Frontal cortex (tissue), 3 donors: ENCODE measurements at regions not wholly inside any gene's neighbourhood (a gene's known extent, or its start where the extent isn't known, plus 50 kb on each side); places are given as distances from the start of the nearest gene placed in this dataset.
"Not testable (repeated sequence)": the region's sequence is repeated elsewhere in the genome, so short reads cannot be mapped to it uniquely, and the experiment has no call there.

Experiments
- DNase-seq, 2 donors: peaks; one replicate each; pipeline ENCODE4 v3.0.0; 2012; ENCODE audit warnings: low spot score in 2 of 2
- FAIRE-seq: peaks from 2 replicates; lab custom pipeline; 2012; peaks lifted over from hg19 to GRCh38; lab: Jason Lieb, UNC
- donor health status: control.
- donor health status: control.
- donor health status: control.

- FAIRE-seq (no peak), DNase-seq (no peak)
Observed at GRCh38 chr13:27327633-27328032, 57.0 kb downstream of the RASL11A start.

- FAIRE-seq: no peak
- no peak for DNase-seq
Observed at GRCh38 chr13:27329210-27329609, 58.6 kb downstream of the RASL11A start.

GRCh38 chr13:27334774-27335435, 64.3 kb downstream of the RASL11A start:
- FAIRE-seq (no peak), DNase-seq (no peak)

- no peak for DNase-seq
- no peak for FAIRE-seq
Observed at GRCh38 chr13:27336014-27336673, 65.5 kb downstream of the RASL11A start.

- DNase-seq (no peak), FAIRE-seq (no peak)
Observed at GRCh38 chr13:27338207-27338606, 67.6 kb downstream of the RASL11A start.

- DNase-seq: no peak
- no peak for FAIRE-seq
Observed at GRCh38 chr13:27338816-27339215, 68.2 kb downstream of the RASL11A start.

- FAIRE-seq (no peak), DNase-seq (no peak)
Observed at GRCh38 chr13:27339299-27339698, 68.7 kb downstream of the RASL11A start.

GRCh38 chr13:27341616-27342015, 71.0 kb downstream of the RASL11A start:
- FAIRE-seq: no peak

GRCh38 chr13:27347211-27347772, 76.7 kb downstream of the RASL11A start:
- DNase-seq: no peak
- no peak for FAIRE-seq

More at GRCh38 chr13:27341616-27342015, 71.0 kb downstream of the RASL11A start:
- no peak for DNase-seq

- DNase-seq: no peak
- FAIRE-seq: no peak
Observed at GRCh38 chr13:27348461-27348860, 76.0 kb upstream of the GTF3A start.

GRCh38 chr13:27349458-27349857, 75.0 kb upstream of the GTF3A start:
- FAIRE-seq (no peak), DNase-seq (no peak)

GRCh38 chr13:27350825-27351224, 73.6 kb upstream of the GTF3A start:
- not testable (repeated sequence) for FAIRE-seq, DNase-seq

- DNase-seq: no peak
- no peak for FAIRE-seq
Observed at GRCh38 chr13:27352698-27353097, 71.7 kb upstream of the GTF3A start.

- no peak for FAIRE-seq
- DNase-seq: peak in 1 of 2 donors; percentile 35
Observed at GRCh38 chr13:27353166-27353583, 71.2 kb upstream of the GTF3A start.

- DNase-seq (no peak), FAIRE-seq (no peak)
Observed at GRCh38 chr13:27353708-27354107, 70.7 kb upstream of the GTF3A start.

GRCh38 chr13:27354379-27354778, 70.0 kb upstream of the GTF3A start:
- DNase-seq (no peak), FAIRE-seq (no peak)

GRCh38 chr13:27355894-27356293, 68.5 kb upstream of the GTF3A start:
- DNase-seq: no peak
- no peak for FAIRE-seq

GRCh38 chr13:27358420-27358819, 66.0 kb upstream of the GTF3A start:
- FAIRE-seq: no peak
- DNase-seq: no peak

- peak; percentile 71 to 78 for DNase-seq
- peak; percentile 71 for FAIRE-seq
Observed at GRCh38 chr13:27359199-27359821, 65.1 kb upstream of the GTF3A start.

GRCh38 chr13:27360562-27360961, 63.9 kb upstream of the GTF3A start:
- DNase-seq (no peak), FAIRE-seq (no peak)
